ENCODE measurements at regions not wholly inside any gene's neighbourhood (a gene's known extent, or its start where the extent isn't known, plus 50 kb on each side); places are given as distances from the start of the nearest gene placed in this dataset.

DNA sequence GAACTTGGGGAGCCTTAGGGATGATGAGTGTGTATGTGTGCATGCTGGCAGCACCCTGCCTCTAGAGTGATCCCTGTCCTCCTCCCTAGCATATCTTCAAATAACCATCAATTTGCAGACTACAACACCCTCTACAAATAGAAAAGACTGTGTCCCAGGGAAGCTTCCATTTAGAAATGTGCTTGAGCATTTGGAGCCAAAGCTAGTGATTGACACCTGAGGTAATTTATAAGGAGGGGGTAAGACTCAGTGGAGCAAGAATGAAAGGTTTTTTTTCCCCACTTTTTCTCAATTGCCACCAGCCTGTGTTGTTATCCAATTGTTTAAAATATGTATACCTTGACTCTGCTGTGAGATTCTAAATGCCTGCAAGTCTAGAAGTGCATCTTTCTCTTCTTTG is 286.0 kb upstream of the SLC14A2 start:
- ATAC-seq (ENCODE audit: low read depth) (no peak), DNase-seq (ENCODE audit: low spot score) (no peak)
- Histone ChIP-seq H3K4me1 (ENCODE audit: insufficient read depth, poor library complexity, severe bottlenecking) (peaks cover 15% of the 10 kb centered on the region), H3K4me3 (ENCODE audit: severe bottlenecking) (no peak overlapping the region), H3K27ac (ENCODE audit: poor library complexity, severe bottlenecking) (no peak overlapping the region), H3K27me3 (ENCODE audit: insufficient read depth, poor library complexity, severe bottlenecking) (no peaks in the 10 kb centered on the region), H3K9me3 (ENCODE audit: severe bottlenecking) (no peaks in the 10 kb centered on the region), H3K36me3 (ENCODE audit: low read depth) (no peaks in the 10 kb centered on the region)
- no peak for TF ChIP-seq CTCF (IDR thresholded peaks at IDR 0.05; ENCODE audit: poor library complexity, severe bottlenecking)

GRCh38 chr18:45330170-45330594 is 285.1 kb upstream of the SLC14A2 start:
- ATAC-seq (ENCODE audit: low read depth) (no peak), DNase-seq (ENCODE audit: low spot score) (no peak)
- TF ChIP-seq CTCF (IDR thresholded peaks at IDR 0.05; ENCODE audit: poor library complexity, severe bottlenecking): no peak
- Histone ChIP-seq H3K27me3 (ENCODE audit: insufficient read depth, poor library complexity, severe bottlenecking) (no peaks in the 10 kb centered on the region), H3K27ac (ENCODE audit: poor library complexity, severe bottlenecking) (no peak overlapping the region), H3K4me3 (ENCODE audit: severe bottlenecking) (no peak overlapping the region), H3K9me3 (ENCODE audit: severe bottlenecking) (no peaks in the 10 kb centered on the region), H3K36me3 (ENCODE audit: low read depth) (no peaks in the 10 kb centered on the region), H3K4me1 (ENCODE audit: insufficient read depth, poor library complexity, severe bottlenecking) (peaks cover 15% of the 10 kb centered on the region)

- no peak for TF ChIP-seq CTCF (IDR thresholded peaks at IDR 0.05; ENCODE audit: poor library complexity, severe bottlenecking)
- H3K4me3 ChIP-seq (ENCODE audit: severe bottlenecking): no peak overlapping the region
- H3K36me3 ChIP-seq (ENCODE audit: low read depth): no peaks in the 10 kb centered on the region
- H3K27me3 ChIP-seq (ENCODE audit: insufficient read depth, poor library complexity, severe bottlenecking): no peaks in the 10 kb centered on the region
- no peak for ATAC-seq (ENCODE audit: low read depth)
- H3K27ac ChIP-seq (ENCODE audit: poor library complexity, severe bottlenecking): no peak overlapping the region
- no peak for DNase-seq (ENCODE audit: low spot score)
- H3K9me3 ChIP-seq (ENCODE audit: severe bottlenecking): no peaks in the 10 kb centered on the region
- H3K4me1 ChIP-seq (ENCODE audit: insufficient read depth, poor library complexity, severe bottlenecking): peaks cover 23% of the 10 kb centered on the region
Measured at GRCh38 chr18:45332871-45333270, 282.4 kb upstream of the SLC14A2 start.

- H3K27me3 ChIP-seq (ENCODE audit: insufficient read depth, poor library complexity, severe bottlenecking): no peaks in the 10 kb centered on the region
- peaks cover 23% of the 10 kb centered on the region for H3K4me1 ChIP-seq (ENCODE audit: insufficient read depth, poor library complexity, severe bottlenecking)
- no peaks in the 10 kb centered on the region for H3K36me3 ChIP-seq (ENCODE audit: low read depth)
- TF ChIP-seq CTCF (IDR thresholded peaks at IDR 0.05; ENCODE audit: poor library complexity, severe bottlenecking): no peak
- ATAC-seq (ENCODE audit: low read depth) (no peak), DNase-seq (ENCODE audit: low spot score) (no peak)
- H3K27ac ChIP-seq (ENCODE audit: poor library complexity, severe bottlenecking): no peak overlapping the region
- H3K4me3 ChIP-seq (ENCODE audit: severe bottlenecking): no peak overlapping the region
- no peaks in the 10 kb centered on the region for H3K9me3 ChIP-seq (ENCODE audit: severe bottlenecking)
Measured at GRCh38 chr18:45334191-45334590, 281.1 kb upstream of the SLC14A2 start.

DNA sequence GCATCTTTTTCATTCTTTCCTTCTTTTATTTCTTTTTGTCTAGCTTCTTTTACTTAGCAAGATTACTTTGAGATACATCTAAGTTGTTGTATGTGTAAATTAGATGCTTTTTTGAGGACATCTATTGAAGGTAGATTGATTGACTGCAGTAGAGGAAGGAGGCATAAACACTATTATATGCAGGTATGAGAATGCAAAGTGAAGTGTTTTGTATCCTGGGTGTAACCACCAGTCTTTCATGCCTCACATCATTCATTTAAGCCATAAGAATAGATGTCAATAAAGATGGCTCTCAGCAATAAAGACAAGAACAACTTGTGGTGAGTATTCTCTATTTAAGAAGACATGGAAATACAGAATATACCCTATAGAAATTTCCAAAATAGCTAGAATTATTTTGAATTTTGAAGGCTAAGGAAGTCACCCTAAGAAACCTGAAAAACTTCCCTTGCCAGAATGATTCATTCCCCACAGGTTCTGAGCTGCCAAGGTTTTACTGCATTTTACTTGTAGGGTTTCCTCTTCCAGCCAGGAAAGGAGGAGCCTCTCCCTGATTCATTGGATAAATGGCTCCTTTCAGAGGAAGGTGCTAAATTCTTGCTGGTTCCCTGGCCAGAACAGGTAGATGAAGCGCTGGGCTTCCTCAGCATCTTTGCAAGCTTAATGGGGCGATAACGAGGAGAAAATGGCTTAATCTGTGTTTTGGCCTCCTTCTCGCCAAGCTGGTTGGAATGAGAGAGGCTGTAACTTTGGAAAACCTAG is 279.8 kb upstream of the SLC14A2 start:
- no peaks in the 10 kb centered on the region for H3K9me3 ChIP-seq (ENCODE audit: severe bottlenecking)
- no peaks in the 10 kb centered on the region for H3K27me3 ChIP-seq (ENCODE audit: insufficient read depth, poor library complexity, severe bottlenecking)
- ATAC-seq (ENCODE audit: low read depth) (peak; percentile 98), DNase-seq (ENCODE audit: low spot score) (no peak)
- no peak overlapping the region for H3K4me3 ChIP-seq (ENCODE audit: severe bottlenecking)
- peak overlapping the region; percentile 40 for H3K27ac ChIP-seq (ENCODE audit: poor library complexity, severe bottlenecking)
- H3K36me3 ChIP-seq (ENCODE audit: low read depth): no peaks in the 10 kb centered on the region
- TF ChIP-seq CTCF (IDR thresholded peaks at IDR 0.05; ENCODE audit: poor library complexity, severe bottlenecking): no peak
- H3K4me1 ChIP-seq (ENCODE audit: insufficient read depth, poor library complexity, severe bottlenecking): peaks cover 33% of the 10 kb centered on the region
